ENCODE measurements at regions not wholly inside any gene's neighbourhood (a gene's known extent, or its start where the extent isn't known, plus 50 kb on each side); places are given as distances from the start of the nearest gene placed in this dataset.

- Histone ChIP-seq H3K4me3 (replicated peaks; ENCODE audit: insufficient read depth, low read length) (no peak overlapping the region), H3K27me3 (ENCODE audit: insufficient read depth, poor library complexity, severe bottlenecking) (no peaks in the 10 kb centered on the region), H3K27ac (replicated peaks) (no peak overlapping the region)
- TF ChIP-seq REST (IDR thresholded peaks at IDR 0.05; ENCODE audit: insufficient replicate concordance, low read depth) (no peak), SPI1 (IDR thresholded peaks at IDR 0.05; ENCODE audit: borderline replicate concordance, low read depth) (no peak)
- no peak for DNase-seq (ENCODE audit: low read depth in 1 of 2, low spot score in 1 of 2)
Observed at GRCh38 chr1:34332996-34333395, 156.3 kb downstream of the C1orf94 start.

- no peaks in the 10 kb centered on the region for H3K27me3 ChIP-seq (ENCODE audit: insufficient read depth, poor library complexity, severe bottlenecking)
- DNase-seq (ENCODE audit: low read depth in 1 of 2, low spot score in 1 of 2): no peak
- H3K4me3 ChIP-seq (replicated peaks; ENCODE audit: insufficient read depth, low read length): no peak overlapping the region
- H3K27ac ChIP-seq (replicated peaks): no peak overlapping the region
- TF ChIP-seq CTCF (IDR thresholded peaks at IDR 0.05; ENCODE audit: insufficient read depth, low read length) (no peak), SPI1 (IDR thresholded peaks at IDR 0.05; ENCODE audit: borderline replicate concordance, low read depth) (no peak), POLR2AphosphoS5 (IDR thresholded peaks at IDR 0.05; ENCODE audit: low read depth) (no peak), GABPA (IDR thresholded peaks at IDR 0.05; ENCODE audit: low read depth) (no peak), REST (IDR thresholded peaks at IDR 0.05; ENCODE audit: insufficient replicate concordance, low read depth) (no peak)
Observed at GRCh38 chr1:34338871-34339270, 162.2 kb downstream of the C1orf94 start.

- no peak for TF ChIP-seq SPI1 (IDR thresholded peaks at IDR 0.05; ENCODE audit: borderline replicate concordance, low read depth)
- no peak for TF ChIP-seq REST (IDR thresholded peaks at IDR 0.05; ENCODE audit: insufficient replicate concordance, low read depth)
- TF ChIP-seq POLR2AphosphoS5 (IDR thresholded peaks at IDR 0.05; ENCODE audit: low read depth): no peak
- TF ChIP-seq GABPA (IDR thresholded peaks at IDR 0.05; ENCODE audit: low read depth): no peak
- TF ChIP-seq CTCF (IDR thresholded peaks at IDR 0.05; ENCODE audit: insufficient read depth, low read length): no peak
- H3K4me3 ChIP-seq (replicated peaks; ENCODE audit: insufficient read depth, low read length): no peak overlapping the region
- H3K27ac ChIP-seq (replicated peaks): no peak overlapping the region
- H3K27me3 ChIP-seq (ENCODE audit: insufficient read depth, poor library complexity, severe bottlenecking): no peaks in the 10 kb centered on the region
- no peak for DNase-seq (ENCODE audit: low read depth in 1 of 2, low spot score in 1 of 2)
Observed at GRCh38 chr1:34341896-34342295, 165.2 kb downstream of the C1orf94 start.

GRCh38 chr1:34342334-34342733 is 165.6 kb downstream of the C1orf94 start:
- H3K27ac ChIP-seq (replicated peaks): no peak overlapping the region

More at GRCh38 chr1:34342334-34342733, 165.6 kb downstream of the C1orf94 start:
- no peak for TF ChIP-seq SPI1 (IDR thresholded peaks at IDR 0.05; ENCODE audit: borderline replicate concordance, low read depth)
- TF ChIP-seq CTCF (IDR thresholded peaks at IDR 0.05; ENCODE audit: insufficient read depth, low read length): no peak
- TF ChIP-seq GABPA (IDR thresholded peaks at IDR 0.05; ENCODE audit: low read depth): no peak
- TF ChIP-seq REST (IDR thresholded peaks at IDR 0.05; ENCODE audit: insufficient replicate concordance, low read depth): no peak
- no peak for TF ChIP-seq POLR2AphosphoS5 (IDR thresholded peaks at IDR 0.05; ENCODE audit: low read depth)
- DNase-seq (ENCODE audit: low read depth in 1 of 2, low spot score in 1 of 2): no peak
- H3K4me3 ChIP-seq (replicated peaks; ENCODE audit: insufficient read depth, low read length): no peak overlapping the region
- no peaks in the 10 kb centered on the region for H3K27me3 ChIP-seq (ENCODE audit: insufficient read depth, poor library complexity, severe bottlenecking)

All from HL-60 (cell line).